ACC112 (cell line): ENCODE measurements at regions not wholly inside any gene's neighbourhood (a gene's known extent, or its start where the extent isn't known, plus 50 kb on each side); places are given as distances from the start of the nearest gene placed in this dataset.

ENCODE experiments used
- H2AFZ ChIP-seq: fragments of 200-600 bp; sonication (generic); one replicate; pipeline ENCODE4 v1.6.0; 2017; ENCODE audit warnings: antibody characterized with exemption, low read length; ENCODE audit not compliant: unreplicated experiment
- H3K27ac ChIP-seq: fragments of 200-600 bp; sonication (generic); 2 replicates; pipeline ENCODE4 v1.5.1; 2014; ENCODE audit warnings: low read depth, mild to moderate bottlenecking, antibody characterized with exemption, low read length, moderate library complexity
- H3K27me3 ChIP-seq: fragments of 200-600 bp; sonication (generic); 2 replicates; pipeline ENCODE4 v1.6.1; 2014; ENCODE audit warnings: mild to moderate bottlenecking, antibody characterized with exemption, low read length, moderate library complexity, mixed read lengths; ENCODE audit not compliant: insufficient read depth
- H3K36me3 ChIP-seq: fragments of 200-600 bp; sonication (generic); 2 replicates; pipeline ENCODE4 v1.6.1; 2016; ENCODE audit warnings: mild to moderate bottlenecking, antibody characterized with exemption, low read length, moderate library complexity, mixed read lengths; ENCODE audit not compliant: insufficient read depth
- H3K4me1 ChIP-seq: fragments of 200-600 bp; sonication (generic); one replicate; pipeline ENCODE4 v1.6.1; 2016; ENCODE audit warnings: low read length, mixed read lengths; ENCODE audit not compliant: insufficient read depth, unreplicated experiment, control insufficient read depth
- H3K4me3 ChIP-seq: fragments of 200-600 bp; sonication (generic); 2 replicates; pipeline ENCODE4 v1.5.1; 2014; ENCODE audit warnings: mild to moderate bottlenecking, low read depth, low read length
- H3K79me2 ChIP-seq: fragments of 200-600 bp; sonication (generic); one replicate; pipeline ENCODE4 v1.6.0; 2016; ENCODE audit warnings: low read length; ENCODE audit not compliant: control insufficient read depth, unreplicated experiment, insufficient read depth

DNA sequence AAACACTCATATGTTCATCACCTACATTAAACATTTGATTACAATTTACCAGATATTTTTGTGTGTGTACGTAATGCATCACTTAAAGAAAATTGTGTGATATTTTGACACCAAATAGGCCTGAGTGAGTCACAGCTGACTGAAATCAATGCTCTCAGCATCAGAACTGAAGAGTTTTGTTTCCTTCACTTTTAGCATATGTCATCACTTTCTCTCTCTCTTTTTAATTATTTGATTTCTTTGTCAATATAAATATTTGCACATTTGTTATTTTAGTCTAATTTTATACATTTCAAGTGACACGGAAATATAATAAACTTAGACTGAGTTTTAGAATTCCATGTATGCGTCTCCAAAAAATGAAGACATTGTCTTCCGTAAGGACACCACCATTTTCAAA lies 545.3 kb downstream of the PTPRC start:
- Histone ChIP-seq H3K27ac (no peak overlapping the region), H3K4me1 (no peaks in the 10 kb centered on the region), H3K36me3 (no peaks in the 10 kb centered on the region), H3K27me3 (no peaks in the 10 kb centered on the region), H3K4me3 (no peak overlapping the region), H3K79me2 (no peaks in the 10 kb centered on the region), H2AFZ (no peak overlapping the region)

DNA sequence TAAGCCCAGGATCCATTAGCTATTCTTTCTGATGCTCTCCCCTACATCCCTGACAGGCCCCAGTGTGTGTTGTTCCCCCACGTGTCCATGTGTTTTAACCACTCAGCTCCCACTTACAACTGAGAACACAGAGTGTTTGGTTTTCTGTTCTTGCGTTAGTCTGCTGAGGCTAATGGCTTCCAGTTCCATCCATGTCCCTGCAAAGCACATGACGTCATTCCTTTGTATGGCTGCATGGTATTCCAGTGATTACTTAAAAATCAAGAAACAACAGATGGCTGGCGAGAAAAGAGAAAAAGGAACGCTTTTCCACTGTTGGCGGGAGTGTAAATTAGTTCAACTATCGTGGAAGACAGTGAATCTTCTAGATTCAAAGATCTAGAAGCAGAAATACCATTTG lies 556.0 kb downstream of the PTPRC start:
- H3K4me1 ChIP-seq: no peaks in the 10 kb centered on the region
- no peaks in the 10 kb centered on the region for H3K79me2 ChIP-seq
- no peaks in the 10 kb centered on the region for H3K27me3 ChIP-seq
- no peak overlapping the region for H3K27ac ChIP-seq
- H3K36me3 ChIP-seq: no peaks in the 10 kb centered on the region
- H3K4me3 ChIP-seq: no peak overlapping the region
- no peak overlapping the region for H2AFZ ChIP-seq

DNA sequence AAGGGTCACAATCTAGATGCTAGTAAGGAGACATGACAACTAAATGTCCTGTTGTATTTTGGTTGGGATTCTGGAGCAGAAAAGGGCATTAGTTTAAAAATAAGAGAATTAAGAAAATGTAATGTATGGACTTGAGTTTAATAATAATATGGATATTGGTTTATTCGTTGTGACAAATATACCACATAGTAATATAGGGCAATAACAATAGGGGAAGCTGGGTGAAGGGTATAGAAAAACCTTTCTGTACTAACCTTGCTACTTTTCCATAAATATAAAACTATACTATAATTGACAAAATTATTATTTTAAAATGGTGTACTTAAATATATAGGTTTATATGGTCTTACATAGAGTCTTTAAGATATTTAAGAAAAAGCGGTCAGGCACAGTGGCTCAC lies 558.9 kb downstream of the PTPRC start:
- no peaks in the 10 kb centered on the region for H3K36me3 ChIP-seq
- no peaks in the 10 kb centered on the region for H3K27me3 ChIP-seq
- no peak overlapping the region for H2AFZ ChIP-seq
- H3K4me1 ChIP-seq: no peaks in the 10 kb centered on the region
- H3K4me3 ChIP-seq: no peak overlapping the region
- no peak overlapping the region for H3K27ac ChIP-seq
- no peaks in the 10 kb centered on the region for H3K79me2 ChIP-seq

DNA sequence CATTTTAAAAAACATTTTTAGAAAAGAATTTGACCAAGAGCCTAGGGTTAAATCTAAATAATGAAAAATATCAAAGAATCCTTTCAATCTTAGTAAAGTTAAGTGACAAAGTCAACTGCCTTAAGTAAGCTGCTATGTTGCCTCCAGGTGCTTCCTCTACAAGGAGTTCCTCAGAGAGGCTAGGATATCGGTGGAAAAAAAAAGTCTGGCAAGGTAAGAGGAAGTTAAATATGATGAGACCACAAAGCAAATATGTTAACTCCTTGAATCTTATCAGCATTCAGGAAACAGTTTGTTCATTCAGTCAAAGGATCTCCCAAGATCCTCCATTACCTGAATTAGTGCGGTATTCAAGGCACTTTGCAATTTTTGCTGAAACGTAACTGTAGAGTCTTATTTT lies 563.5 kb downstream of the PTPRC start:
- Histone ChIP-seq H2AFZ (no peak overlapping the region), H3K36me3 (no peaks in the 10 kb centered on the region), H3K79me2 (no peaks in the 10 kb centered on the region), H3K27me3 (no peaks in the 10 kb centered on the region), H3K27ac (no peak overlapping the region), H3K4me1 (no peaks in the 10 kb centered on the region), H3K4me3 (no peak overlapping the region)

DNA sequence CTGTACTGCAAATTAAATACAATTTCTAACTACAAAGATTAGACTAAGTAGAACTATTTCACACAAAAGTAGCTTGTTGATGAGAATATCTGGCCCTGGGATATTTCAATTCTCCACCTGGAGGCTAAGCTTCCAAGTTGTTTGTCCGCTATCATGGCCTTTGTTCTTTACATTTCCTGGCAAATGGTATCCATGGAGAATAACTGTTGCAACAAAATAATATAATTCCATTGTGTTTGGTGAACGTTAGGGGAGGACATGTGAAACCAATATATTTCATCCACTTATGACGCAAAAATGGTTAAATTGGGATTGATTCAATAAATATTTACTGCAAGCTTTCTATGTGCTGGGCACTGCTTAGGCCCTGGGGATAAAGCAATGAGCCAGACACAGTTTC lies 565.4 kb downstream of the PTPRC start:
- no peaks in the 10 kb centered on the region for H3K4me1 ChIP-seq
- H3K79me2 ChIP-seq: no peaks in the 10 kb centered on the region
- no peak overlapping the region for H3K4me3 ChIP-seq
- no peak overlapping the region for H2AFZ ChIP-seq
- no peaks in the 10 kb centered on the region for H3K36me3 ChIP-seq
- no peaks in the 10 kb centered on the region for H3K27me3 ChIP-seq
- H3K27ac ChIP-seq: no peak overlapping the region

DNA sequence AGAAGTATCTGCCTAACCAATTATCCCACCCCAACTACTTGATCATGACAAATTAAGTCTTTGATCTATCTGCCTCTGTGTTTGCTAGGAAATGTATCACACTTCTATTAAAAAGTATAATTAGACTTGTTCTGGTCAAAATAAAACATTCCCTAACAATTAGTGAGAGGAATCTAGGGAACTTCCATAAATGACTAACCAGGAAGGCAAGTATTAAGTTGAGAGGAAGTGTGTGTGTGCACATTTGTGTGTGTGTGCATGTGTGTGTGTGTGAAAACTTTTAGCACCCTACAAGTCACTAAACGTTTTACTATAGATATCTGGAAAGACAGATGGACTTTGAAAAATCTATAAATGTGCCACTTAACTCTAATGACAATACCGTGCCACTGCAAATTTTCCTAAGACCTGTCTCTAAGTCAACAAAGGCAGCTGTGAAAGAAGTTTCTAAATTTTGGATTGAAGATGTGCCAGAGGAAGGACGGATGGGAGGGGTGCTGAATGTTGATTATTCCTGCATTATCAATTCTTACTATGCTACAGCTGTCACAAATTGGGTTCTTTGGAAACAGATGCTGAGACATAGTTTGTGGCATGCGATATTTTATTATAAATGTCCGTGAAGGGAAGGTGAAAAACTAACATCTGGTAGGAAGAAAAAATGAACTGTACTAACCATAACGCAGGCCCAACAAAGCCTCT lies 567.1 kb downstream of the PTPRC start:
- Histone ChIP-seq H3K4me3 (no peak overlapping the region), H3K27me3 (no peaks in the 10 kb centered on the region), H3K79me2 (no peaks in the 10 kb centered on the region), H3K27ac (no peak overlapping the region), H3K4me1 (no peaks in the 10 kb centered on the region), H2AFZ (no peak overlapping the region), H3K36me3 (no peaks in the 10 kb centered on the region)

DNA sequence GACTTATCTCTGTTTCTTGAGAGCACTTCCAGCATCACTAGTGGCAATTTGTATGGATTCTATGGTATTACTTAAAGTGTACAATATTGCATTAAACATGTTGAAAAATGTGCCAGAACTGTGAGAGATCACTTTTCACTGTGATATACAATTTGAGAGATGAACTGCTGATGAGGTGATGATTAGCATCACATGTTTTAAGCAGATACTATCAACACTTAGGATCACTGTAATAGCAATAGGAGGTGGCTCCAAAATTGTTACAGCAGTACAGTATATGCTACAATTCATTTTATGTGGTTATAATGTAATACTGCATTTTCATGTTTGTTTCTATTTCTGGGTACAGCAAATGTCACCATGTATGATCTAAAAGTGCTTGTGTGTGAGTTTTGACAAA lies 570.0 kb downstream of the PTPRC start:
- Histone ChIP-seq H3K79me2 (no peaks in the 10 kb centered on the region), H3K36me3 (no peaks in the 10 kb centered on the region), H3K4me1 (no peaks in the 10 kb centered on the region), H3K4me3 (no peak overlapping the region), H3K27me3 (no peaks in the 10 kb centered on the region), H2AFZ (no peak overlapping the region), H3K27ac (no peak overlapping the region)

DNA sequence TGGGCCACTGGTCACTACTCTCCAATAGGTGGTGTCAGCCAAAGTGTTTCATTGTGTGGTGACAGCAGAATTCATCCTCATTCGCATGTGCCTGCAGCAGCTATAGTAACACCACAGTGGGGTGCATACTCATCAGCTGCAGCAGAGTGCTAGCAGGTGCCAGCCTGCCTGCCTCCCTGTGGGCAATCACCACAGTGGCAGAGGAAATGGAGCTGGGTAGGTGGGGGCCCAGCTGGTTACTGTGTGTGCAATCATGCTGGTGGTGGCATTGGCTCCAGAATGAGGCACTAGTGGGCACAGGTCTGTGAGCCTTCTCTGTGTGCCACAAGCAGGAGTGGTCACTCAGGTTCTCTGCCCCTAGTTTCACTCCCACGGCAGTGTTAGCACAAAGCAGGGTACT lies 579.2 kb downstream of the PTPRC start:
- no peaks in the 10 kb centered on the region for H3K27me3 ChIP-seq
- no peak overlapping the region for H3K4me3 ChIP-seq
- H2AFZ ChIP-seq: no peak overlapping the region
- no peaks in the 10 kb centered on the region for H3K79me2 ChIP-seq
- H3K36me3 ChIP-seq: no peaks in the 10 kb centered on the region
- no peak overlapping the region for H3K27ac ChIP-seq
- no peaks in the 10 kb centered on the region for H3K4me1 ChIP-seq

DNA sequence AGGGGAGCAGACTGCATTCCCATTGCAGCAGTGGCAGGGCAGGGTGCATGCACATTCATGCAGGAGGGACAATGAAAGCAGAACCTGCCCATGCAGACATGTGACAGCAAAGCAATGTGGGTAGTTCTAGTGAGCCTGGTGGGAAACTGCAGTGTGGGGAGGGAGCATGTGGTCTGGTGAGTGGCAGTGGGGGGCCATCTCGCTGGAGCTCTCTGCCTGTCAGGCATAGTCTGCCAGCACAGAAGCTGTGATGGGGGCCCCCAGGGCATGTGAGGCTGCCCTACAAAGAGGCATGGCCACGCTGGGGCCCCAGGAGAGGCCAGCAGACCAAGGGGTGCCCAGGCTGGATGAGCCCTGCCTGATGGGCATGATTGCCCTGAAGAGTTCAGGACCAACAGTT lies 579.7 kb downstream of the PTPRC start:
- H3K27me3 ChIP-seq: no peaks in the 10 kb centered on the region
- no peak overlapping the region for H3K27ac ChIP-seq
- H3K79me2 ChIP-seq: no peaks in the 10 kb centered on the region
- H3K4me1 ChIP-seq: no peaks in the 10 kb centered on the region
- no peaks in the 10 kb centered on the region for H3K36me3 ChIP-seq
- no peak overlapping the region for H3K4me3 ChIP-seq
- no peak overlapping the region for H2AFZ ChIP-seq

DNA sequence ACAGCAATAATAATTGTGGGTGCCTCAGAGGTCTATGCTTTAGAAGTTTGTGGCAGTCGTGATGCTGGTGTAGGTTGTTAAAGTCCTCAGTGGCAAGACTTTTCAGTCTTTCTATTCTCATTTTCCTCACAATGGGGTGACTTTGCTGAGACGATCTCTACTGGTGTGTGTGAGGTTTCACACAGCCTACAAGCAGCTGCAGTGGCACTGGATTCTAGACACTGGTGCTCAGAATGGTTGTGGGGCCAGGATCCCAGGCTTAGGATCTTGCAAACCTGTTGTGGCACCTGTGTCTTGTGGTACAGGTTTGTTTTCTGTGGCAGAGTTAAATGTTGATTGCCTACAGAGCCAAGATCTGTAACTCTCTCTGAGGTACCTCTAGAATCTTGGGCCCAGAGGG lies 581.2 kb downstream of the PTPRC start:
- Histone ChIP-seq H3K27me3 (no peaks in the 10 kb centered on the region), H3K4me3 (no peak overlapping the region), H3K4me1 (peaks cover 4% of the 10 kb centered on the region), H2AFZ (no peak overlapping the region), H3K27ac (no peak overlapping the region), H3K36me3 (no peaks in the 10 kb centered on the region), H3K79me2 (no peaks in the 10 kb centered on the region)

DNA sequence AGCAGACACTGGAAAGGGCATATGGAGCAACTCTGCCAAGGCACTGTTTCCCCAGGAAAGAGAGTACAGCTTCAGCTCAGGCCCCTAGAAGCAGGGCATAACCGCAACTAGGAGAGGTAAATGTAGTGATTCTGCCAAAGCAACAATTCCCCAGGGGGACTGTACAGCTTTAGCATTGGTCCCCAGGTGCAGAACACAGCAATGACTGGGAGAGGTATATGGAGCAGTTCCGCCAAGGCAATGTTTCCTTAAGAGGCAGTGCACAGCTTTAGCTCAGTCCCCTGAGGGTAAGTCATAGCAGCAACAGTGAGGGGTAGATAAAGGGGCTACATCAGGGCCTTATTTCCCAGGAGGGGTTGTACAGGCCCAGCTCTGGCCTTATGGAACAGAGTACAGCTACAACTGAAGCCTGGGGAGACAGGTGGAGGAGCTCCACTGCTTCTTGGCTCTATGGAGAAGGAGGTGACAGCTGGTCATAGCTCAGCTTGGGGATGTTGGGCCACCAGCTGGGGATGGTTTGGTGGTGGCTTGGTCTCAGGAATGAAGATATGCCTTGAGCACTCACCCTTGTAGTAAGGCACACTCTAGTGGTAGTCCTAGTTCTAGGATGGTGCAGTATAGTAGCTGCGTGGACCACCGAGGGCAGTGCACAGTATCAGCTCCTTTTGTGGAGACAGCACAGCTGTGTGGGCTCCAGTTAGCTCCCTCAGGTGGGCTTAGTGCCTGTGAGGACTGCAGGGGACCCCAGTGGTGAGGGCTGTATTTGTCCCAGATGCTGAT lies 582.7 kb downstream of the PTPRC start:
- Histone ChIP-seq H3K4me3 (no peak overlapping the region), H2AFZ (no peak overlapping the region), H3K27me3 (no peaks in the 10 kb centered on the region), H3K79me2 (no peaks in the 10 kb centered on the region), H3K27ac (no peak overlapping the region), H3K36me3 (no peaks in the 10 kb centered on the region), H3K4me1 (peaks cover 19% of the 10 kb centered on the region)
